Sigmoid colon (tissue), 6 donors: ENCODE measurements at regions not wholly inside any gene's neighbourhood (a gene's known extent, or its start where the extent isn't known, plus 50 kb on each side); places are given as distances from the start of the nearest gene placed in this dataset.
"Not testable (repeated sequence)": the region's sequence is repeated elsewhere in the genome, so short reads cannot be mapped to it uniquely, and the experiment has no call there.

Experiments
- DNase-seq: peaks from one replicate; pipeline ENCODE4 v3.0.0-alpha.2; 2019
- H3K27ac ChIP-seq, 4 donors: fragments of 200-600 bp; sonication (generic); one replicate each; pipeline ENCODE4 v1.5.1; 2016 to 2019; ENCODE audit warnings: mild to moderate bottlenecking in 1 of 4
- H3K27me3 ChIP-seq, 3 donors: fragments of 200-600 bp; sonication (generic); one replicate each; pipeline ENCODE4 v1.5.1; 2019; ENCODE audit warnings: mild to moderate bottlenecking in 1 of 3
- H3K36me3 ChIP-seq, 4 donors: fragments of 200-600 bp; sonication (generic); one replicate each; pipeline ENCODE4 v1.5.1; 2016 to 2019
- H3K4me1 ChIP-seq, 4 donors: fragments of 200-600 bp; sonication (generic); one replicate each; pipeline ENCODE4 v1.5.1; 2017 to 2019
- H3K4me3 ChIP-seq, 4 donors: fragments of 200-600 bp; sonication (generic); one replicate each; pipeline ENCODE4 v1.5.1; 2017 to 2019; ENCODE audit warnings: mild to moderate bottlenecking in 2 of 4, moderate library complexity in 1 of 4
- H3K9me3 ChIP-seq, 4 donors: fragments of 200-600 bp in 3 of 4; sonication (generic) in 3 of 4; one replicate each; pipeline versions ENCODE4 v1.5.1 to v1.6.1; 2013 to 2019
- EP300 ChIP-seq, 4 donors: sonication (generic); formaldehyde crosslinking; IDR thresholded peaks; one replicate each; pipeline ENCODE4 v1.6.1; 2017; ENCODE audit warnings: antibody characterized with exemption in 4 of 4
- POLR2A ChIP-seq, 2 donors: fragments of 450-650 bp; IDR thresholded peaks; one replicate each; pipeline ENCODE4 v1.6.1; 2016; ENCODE audit warnings: antibody characterized with exemption in 2 of 2, mild to moderate bottlenecking in 2 of 2, moderate library complexity in 2 of 2
- POLR2AphosphoS5 ChIP-seq, 4 donors: sonication (generic); formaldehyde crosslinking; IDR thresholded peaks; one replicate each; pipeline ENCODE4 v1.6.1; 2017; ENCODE audit warnings: antibody characterized with exemption in 4 of 4
- whole genome bisulfite sequencing, 2 donors: extraction: QIAGEN DNeasy Blood & Tissue Kit; methylation state at CpG; one replicate each; pipeline ENCODE4 v1.1.7; 2013; 5-methylcytosine and 5-hydroxymethylcytosine counted together
- intact Hi-C: fragments of 100-400 bp; cut with DNase I; formaldehyde crosslinking; loops from one replicate; pipeline ENCODE4 v1.15.1; 2023
- TF ChIP-seq, protein P1 (sequence below), 4 experiments: fragments of 450-650 bp in 3 of 4; fragments of 200-600 bp in 1 of 4; IDR thresholded peaks; one replicate each; pipeline ENCODE4 v1.5.1; 2016 to 2019; ENCODE audit warnings: antibody characterized with exemption in 4 of 4, mild to moderate bottlenecking in 3 of 4, moderate library complexity in 2 of 4
- donor health status: healthy with polysubstance abuse.
- donor health status: healthy.

DNA sequence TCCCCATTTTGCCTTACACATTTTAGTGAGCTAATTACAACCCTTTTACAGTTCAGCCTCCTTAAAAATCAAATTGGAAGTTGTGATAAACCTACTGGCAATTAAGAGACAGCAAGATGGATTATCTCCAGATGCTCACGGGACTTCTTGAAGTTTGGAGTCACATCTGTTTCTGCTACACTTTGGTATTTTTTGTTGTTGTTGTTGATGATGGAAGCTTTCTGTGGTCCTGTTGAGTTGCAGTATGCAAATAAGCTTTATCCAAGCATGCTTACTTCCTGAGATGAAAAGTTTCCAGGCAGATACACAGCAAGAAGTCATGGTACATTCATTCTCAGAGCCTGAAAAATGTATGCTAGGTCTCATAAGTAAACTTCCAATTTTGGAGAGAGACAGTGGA, 670.0 kb upstream of the AMOT start:
- Histone ChIP-seq H3K4me3 (no peak overlapping the region), H3K9me3 (no peaks in the 10 kb centered on the region), H3K27me3 (no peaks in the 10 kb centered on the region), H3K36me3 (no peaks in the 10 kb centered on the region), H3K4me1 (no peaks in the 10 kb centered on the region), H3K27ac (no peak overlapping the region)
- TF ChIP-seq POLR2AphosphoS5 (IDR thresholded peaks at IDR 0.05): no peak
- no peak for TF ChIP-seq EP300 (IDR thresholded peaks at IDR 0.05)
- TF ChIP-seq POLR2A (IDR thresholded peaks at IDR 0.05): no peak
- TF ChIP-seq, protein P1, sequence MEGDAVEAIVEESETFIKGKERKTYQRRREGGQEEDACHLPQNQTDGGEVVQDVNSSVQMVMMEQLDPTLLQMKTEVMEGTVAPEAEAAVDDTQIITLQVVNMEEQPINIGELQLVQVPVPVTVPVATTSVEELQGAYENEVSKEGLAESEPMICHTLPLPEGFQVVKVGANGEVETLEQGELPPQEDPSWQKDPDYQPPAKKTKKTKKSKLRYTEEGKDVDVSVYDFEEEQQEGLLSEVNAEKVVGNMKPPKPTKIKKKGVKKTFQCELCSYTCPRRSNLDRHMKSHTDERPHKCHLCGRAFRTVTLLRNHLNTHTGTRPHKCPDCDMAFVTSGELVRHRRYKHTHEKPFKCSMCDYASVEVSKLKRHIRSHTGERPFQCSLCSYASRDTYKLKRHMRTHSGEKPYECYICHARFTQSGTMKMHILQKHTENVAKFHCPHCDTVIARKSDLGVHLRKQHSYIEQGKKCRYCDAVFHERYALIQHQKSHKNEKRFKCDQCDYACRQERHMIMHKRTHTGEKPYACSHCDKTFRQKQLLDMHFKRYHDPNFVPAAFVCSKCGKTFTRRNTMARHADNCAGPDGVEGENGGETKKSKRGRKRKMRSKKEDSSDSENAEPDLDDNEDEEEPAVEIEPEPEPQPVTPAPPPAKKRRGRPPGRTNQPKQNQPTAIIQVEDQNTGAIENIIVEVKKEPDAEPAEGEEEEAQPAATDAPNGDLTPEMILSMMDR (IDR thresholded peaks at IDR 0.05): no peak
- intact Hi-C loops: no loop called here
- 78 to 91% methylated on average over 1 of the region's 1 CpG for WGBS, 2 donors
- DNase-seq: no peak

DNA sequence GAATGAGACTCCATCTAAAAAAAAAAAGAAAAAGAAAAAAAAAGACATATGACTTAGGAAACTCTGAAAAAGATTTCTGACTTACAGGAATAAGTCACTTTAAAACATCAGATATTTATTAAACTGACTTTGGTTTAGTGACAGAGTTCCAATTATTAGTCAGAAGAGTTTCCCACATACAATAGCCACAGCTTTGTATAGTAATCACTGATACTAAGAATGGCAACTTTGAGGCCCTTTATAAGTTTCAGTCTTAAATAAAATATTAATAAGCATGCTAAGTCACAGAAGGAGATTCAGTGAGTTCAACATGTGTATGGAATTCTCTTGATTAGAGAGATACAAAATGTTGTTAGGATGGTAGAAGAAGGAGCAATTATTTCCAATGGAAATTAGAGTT, 652.3 kb upstream of the AMOT start:
- no peaks in the 10 kb centered on the region for H3K27me3 ChIP-seq
- H3K4me3 ChIP-seq: no peak overlapping the region
- H3K9me3 ChIP-seq: no peaks in the 10 kb centered on the region
- no peak overlapping the region for H3K27ac ChIP-seq
- intact Hi-C loops: no loop called here
- TF ChIP-seq POLR2AphosphoS5 (IDR thresholded peaks at IDR 0.05): no peak
- no peaks in the 10 kb centered on the region for H3K4me1 ChIP-seq
- no peaks in the 10 kb centered on the region for H3K36me3 ChIP-seq
- no peak for DNase-seq

DNA sequence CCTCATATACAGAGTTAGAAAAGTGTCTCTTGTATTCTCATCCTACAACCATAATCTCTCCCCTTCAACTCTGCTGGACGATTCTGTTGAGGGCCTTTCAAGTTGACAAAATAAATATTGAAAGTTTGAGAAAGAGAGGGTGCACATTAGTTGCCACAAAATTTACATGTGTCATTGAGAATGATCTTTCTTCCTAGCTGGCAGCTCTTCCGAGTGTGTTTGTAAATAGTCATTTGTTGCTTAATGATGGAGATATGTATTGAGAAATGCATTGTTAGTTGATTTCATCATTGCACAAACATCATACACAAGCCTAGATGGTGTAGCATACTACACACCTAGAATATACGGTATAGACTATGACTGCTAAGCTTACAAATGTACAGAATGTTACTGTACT, 632.8 kb upstream of the AMOT start:
- Histone ChIP-seq H3K27ac (no peak overlapping the region), H3K4me3 (no peak overlapping the region), H3K27me3 (no peaks in the 10 kb centered on the region), H3K36me3 (no peaks in the 10 kb centered on the region), H3K4me1 (no peaks in the 10 kb centered on the region), H3K9me3 (no peaks in the 10 kb centered on the region)
- WGBS, 2 donors: 74% methylated on average over 3 of the region's 3 CpGs
- TF ChIP-seq, protein P1 (IDR thresholded peaks at IDR 0.05): no peak
- no peak for TF ChIP-seq POLR2A (IDR thresholded peaks at IDR 0.05)
- no peak for TF ChIP-seq EP300 (IDR thresholded peaks at IDR 0.05)
- no peak for TF ChIP-seq POLR2AphosphoS5 (IDR thresholded peaks at IDR 0.05)
- DNase-seq: no peak
- intact Hi-C loops: no loop called here

DNA sequence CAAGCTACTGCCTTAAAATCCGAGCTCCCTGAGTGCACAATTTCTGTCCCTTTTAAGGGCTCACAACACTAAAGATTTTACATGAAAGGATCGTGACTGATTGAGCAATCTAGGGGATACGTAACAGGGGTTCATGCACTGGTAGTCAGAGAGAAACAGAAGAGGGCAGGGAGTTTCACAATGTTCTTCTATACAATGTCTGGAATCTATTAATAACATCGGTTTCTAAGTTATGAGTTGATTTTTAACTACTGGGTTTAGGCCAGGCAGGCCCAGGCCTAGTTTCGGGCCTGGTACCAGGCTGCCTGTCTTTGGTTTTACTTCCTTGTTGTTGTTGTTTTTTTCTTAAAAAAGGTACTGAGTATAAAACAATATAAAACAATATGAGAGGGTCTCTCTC, 632.4 kb upstream of the AMOT start:
- H3K4me1 ChIP-seq, H3K27ac ChIP-seq, H3K36me3 ChIP-seq, intact Hi-C loops, H3K27me3 ChIP-seq, H3K9me3 ChIP-seq, H3K4me3 ChIP-seq, DNase-seq: not testable (repeated sequence)
- 73 to 77% methylated on average over 5 of the region's 5 CpGs for WGBS, 2 donors

DNA sequence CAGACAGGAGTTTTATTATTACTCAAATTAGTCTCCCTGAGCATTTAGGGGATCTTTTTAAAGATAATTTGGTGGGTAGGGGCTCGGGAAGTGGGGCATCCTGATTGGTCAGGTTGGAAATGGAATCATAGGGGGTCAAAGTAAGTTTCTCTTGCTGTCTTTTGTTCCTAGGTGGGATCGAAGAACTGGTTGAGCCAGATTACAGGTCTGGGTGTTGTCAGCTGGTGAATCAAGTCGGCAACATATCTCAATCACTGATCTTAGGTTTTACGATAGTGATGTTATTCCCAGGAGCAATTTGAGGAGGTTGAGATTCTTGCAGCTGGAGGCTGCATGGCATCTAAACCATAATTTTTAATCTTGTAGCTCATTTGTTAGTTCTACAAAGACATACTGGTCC, 629.5 kb upstream of the AMOT start:
- no peak for TF ChIP-seq POLR2AphosphoS5 (IDR thresholded peaks at IDR 0.05)
- TF ChIP-seq EP300 (IDR thresholded peaks at IDR 0.05): no peak
- TF ChIP-seq, protein P1 (IDR thresholded peaks at IDR 0.05): no peak
- TF ChIP-seq POLR2A (IDR thresholded peaks at IDR 0.05): no peak
- Histone ChIP-seq H3K36me3 (no peaks in the 10 kb centered on the region), H3K27ac (no peak overlapping the region), H3K27me3 (no peaks in the 10 kb centered on the region), H3K9me3 (no peaks in the 10 kb centered on the region), H3K4me3 (no peak overlapping the region), H3K4me1 (no peaks in the 10 kb centered on the region)
- intact Hi-C loops: no loop called here
- WGBS, 2 donors: 27 to 47% methylated on average over 4 of the region's 4 CpGs
- DNase-seq: no peak

DNA sequence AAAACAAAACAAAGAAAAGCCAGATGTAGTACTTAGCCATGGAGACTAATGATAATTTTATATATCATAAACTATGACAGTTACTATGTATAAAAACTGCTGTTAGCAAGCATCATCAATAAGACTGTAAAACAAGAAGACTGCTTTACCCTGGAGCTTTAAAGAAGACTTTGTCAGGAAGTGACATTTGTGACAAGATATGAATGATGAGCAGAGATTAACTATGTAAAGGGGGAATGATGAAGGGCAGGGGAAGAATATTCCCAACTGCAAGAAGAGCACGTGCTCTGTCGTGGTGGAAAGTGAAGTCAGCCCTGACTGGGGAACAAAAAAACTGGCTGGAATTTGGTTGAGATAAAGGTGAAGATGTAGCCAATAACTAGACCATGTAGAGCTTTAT, 617.1 kb upstream of the AMOT start:
- Histone ChIP-seq H3K4me1 (no peaks in the 10 kb centered on the region), H3K27me3 (no peaks in the 10 kb centered on the region), H3K27ac (no peak overlapping the region), H3K36me3 (no peaks in the 10 kb centered on the region), H3K9me3 (no peaks in the 10 kb centered on the region), H3K4me3 (no peak overlapping the region)
- TF ChIP-seq, protein P1 (IDR thresholded peaks at IDR 0.05): no peak
- TF ChIP-seq POLR2AphosphoS5 (IDR thresholded peaks at IDR 0.05): no peak
- TF ChIP-seq POLR2A (IDR thresholded peaks at IDR 0.05): no peak
- TF ChIP-seq EP300 (IDR thresholded peaks at IDR 0.05): no peak
- no peak for DNase-seq
- intact Hi-C loops: no loop called here
- 89% methylated on average over 2 of the region's 2 CpGs for WGBS, 2 donors
